ENCODE measurements at regions not wholly inside any gene's neighbourhood (a gene's known extent, or its start where the extent isn't known, plus 50 kb on each side); places are given as distances from the start of the nearest gene placed in this dataset.

- Histone ChIP-seq H3K27ac (no peak overlapping the region), H3K9me3 (no peaks in the 10 kb centered on the region), H3K4me3 (no peak overlapping the region), H3K36me3 (no peaks in the 10 kb centered on the region), H3K27me3 (no peaks in the 10 kb centered on the region), H3K4me1 (ENCODE audit: insufficient read depth) (no peaks in the 10 kb centered on the region)
- TF ChIP-seq CTCF (IDR thresholded peaks at IDR 0.05) (no peak), EP300 (IDR thresholded peaks at IDR 0.05) (no peak), POLR2A (IDR thresholded peaks at IDR 0.05) (no peak)
- no peak for DNase-seq
- intact Hi-C loops (cut with DNase I): no loop called here
- WGBS, 3 donors: 70 to 83% (median 75%) methylated on average over 3 of the region's 3 CpGs
Observed at GRCh38 chr4:134043266-134043665, 158.3 kb downstream of the PABPC4L start.

- H3K4me3 ChIP-seq: no peak overlapping the region
- intact Hi-C loops (cut with DNase I): no loop called here
- H3K27ac ChIP-seq: no peak overlapping the region
- no peaks in the 10 kb centered on the region for H3K4me1 ChIP-seq (ENCODE audit: insufficient read depth)
- H3K9me3 ChIP-seq: no peaks in the 10 kb centered on the region
- no peaks in the 10 kb centered on the region for H3K27me3 ChIP-seq
- no peak for TF ChIP-seq POLR2A (IDR thresholded peaks at IDR 0.05)
- TF ChIP-seq EP300 (IDR thresholded peaks at IDR 0.05): no peak
- no peak for TF ChIP-seq CTCF (IDR thresholded peaks at IDR 0.05)
- no peaks in the 10 kb centered on the region for H3K36me3 ChIP-seq
- DNase-seq: no peak
Observed at GRCh38 chr4:134028421-134028820, 173.2 kb downstream of the PABPC4L start.

- Histone ChIP-seq H3K27ac (no peak overlapping the region), H3K4me3 (no peak overlapping the region), H3K4me1 (ENCODE audit: insufficient read depth) (no peaks in the 10 kb centered on the region), H3K9me3 (no peaks in the 10 kb centered on the region), H3K27me3 (no peaks in the 10 kb centered on the region), H3K36me3 (no peaks in the 10 kb centered on the region)
- TF ChIP-seq POLR2A (IDR thresholded peaks at IDR 0.05) (no peak), EP300 (IDR thresholded peaks at IDR 0.05) (no peak), CTCF (IDR thresholded peaks at IDR 0.05) (no peak)
- DNase-seq: no peak
- 30 to 43% (median 31%) methylated on average over 1 of the region's 1 CpG for WGBS, 3 donors
- intact Hi-C loops (cut with DNase I): no loop called here
Observed at GRCh38 chr4:134027931-134028330, 173.7 kb downstream of the PABPC4L start.

GRCh38 chr4:134024251-134024650, 177.3 kb downstream of the PABPC4L start:
- intact Hi-C loops (cut with DNase I): no loop called here
- TF ChIP-seq EP300 (IDR thresholded peaks at IDR 0.05) (no peak), CTCF (IDR thresholded peaks at IDR 0.05) (no peak), POLR2A (IDR thresholded peaks at IDR 0.05) (no peak)
- Histone ChIP-seq H3K4me1 (ENCODE audit: insufficient read depth) (no peaks in the 10 kb centered on the region), H3K27ac (no peak overlapping the region), H3K9me3 (no peaks in the 10 kb centered on the region), H3K4me3 (no peak overlapping the region), H3K27me3 (no peaks in the 10 kb centered on the region), H3K36me3 (no peaks in the 10 kb centered on the region)
- WGBS, 3 donors: 91 to 94% (median 92%) methylated on average over 2 of the region's 2 CpGs
- no peak for DNase-seq

- no peaks in the 10 kb centered on the region for H3K4me1 ChIP-seq (ENCODE audit: insufficient read depth)
- 55 to 61% (median 58%) methylated on average over 1 of the region's 1 CpG for WGBS, 3 donors
- DNase-seq: no peak
- no peak overlapping the region for H3K4me3 ChIP-seq
- no peaks in the 10 kb centered on the region for H3K27me3 ChIP-seq
- H3K9me3 ChIP-seq: no peaks in the 10 kb centered on the region
- no peaks in the 10 kb centered on the region for H3K36me3 ChIP-seq
- intact Hi-C loops (cut with DNase I): no loop called here
- H3K27ac ChIP-seq: no peak overlapping the region
- TF ChIP-seq EP300 (IDR thresholded peaks at IDR 0.05) (no peak), POLR2A (IDR thresholded peaks at IDR 0.05) (no peak), CTCF (IDR thresholded peaks at IDR 0.05) (no peak)
Observed at GRCh38 chr4:134019657-134020056, 181.9 kb downstream of the PABPC4L start.

Measured in ovary (tissue), 7 donors.